ENCODE measurements at regions not wholly inside any gene's neighbourhood (a gene's known extent, or its start where the extent isn't known, plus 50 kb on each side); places are given as distances from the start of the nearest gene placed in this dataset.
"Not testable (repeated sequence)": the region's sequence is repeated elsewhere in the genome, so short reads cannot be mapped to it uniquely, and the experiment has no call there.

GRCh38 chr4:183044924-183045640 lies 54.0 kb upstream of the WWC2 start:
- not testable (repeated sequence) for DNase-seq (ENCODE audit: low read depth)

- no peak for DNase-seq (ENCODE audit: low read depth)
Measured at GRCh38 chr4:183038436-183038835, 60.6 kb upstream of the WWC2 start.

- no peak for DNase-seq (ENCODE audit: low read depth)
Measured at GRCh38 chr4:183035726-183036415, 63.2 kb upstream of the WWC2 start.

- DNase-seq (ENCODE audit: low read depth): no peak
Measured at GRCh38 chr4:183035256-183035655, 63.8 kb upstream of the WWC2 start.

GRCh38 chr4:183030823-183031222 lies 68.2 kb upstream of the WWC2 start:
- no peak for DNase-seq (ENCODE audit: low read depth)

- no peak for DNase-seq (ENCODE audit: low read depth)
Measured at GRCh38 chr4:183030309-183030708, 68.7 kb upstream of the WWC2 start.

- DNase-seq (ENCODE audit: low read depth): no peak
Measured at GRCh38 chr4:183029365-183029764, 69.7 kb upstream of the WWC2 start.

GRCh38 chr4:183026701-183027100 lies 72.4 kb upstream of the WWC2 start:
- DNase-seq (ENCODE audit: low read depth): no peak

- DNase-seq (ENCODE audit: low read depth): no peak
Measured at GRCh38 chr4:183022617-183023016, 76.4 kb upstream of the WWC2 start.

- DNase-seq (ENCODE audit: low read depth): no peak
Measured at GRCh38 chr4:183017962-183018361, 81.1 kb upstream of the WWC2 start.

- no peak for DNase-seq (ENCODE audit: low read depth)
Measured at GRCh38 chr4:183014361-183015084, 84.5 kb upstream of the WWC2 start.

GRCh38 chr4:183013730-183014002 lies 85.4 kb upstream of the WWC2 start:
- DNase-seq (ENCODE audit: low read depth): no peak

GRCh38 chr4:183012879-183013729 lies 86.0 kb upstream of the WWC2 start:
- no peak for DNase-seq (ENCODE audit: low read depth)

GRCh38 chr4:183011213-183011907 lies 87.7 kb upstream of the WWC2 start:
- DNase-seq (ENCODE audit: low read depth): no peak

- no peak for DNase-seq (ENCODE audit: low read depth)
Measured at GRCh38 chr4:183008492-183008891, 90.6 kb upstream of the WWC2 start.

- not testable (repeated sequence) for DNase-seq (ENCODE audit: low read depth)
Measured at GRCh38 chr4:183004370-183004769, 87.2 kb upstream of the DCTD start.

- no peak for DNase-seq (ENCODE audit: low read depth)
Measured at GRCh38 chr4:182994171-182994570, 77.0 kb upstream of the DCTD start.

- DNase-seq (ENCODE audit: low read depth): no peak
Measured at GRCh38 chr4:182978152-182978827, 61.1 kb upstream of the DCTD start.

- DNase-seq (ENCODE audit: low read depth): peak; percentile 66
Measured at GRCh38 chr4:182975806-182976205, 58.6 kb upstream of the DCTD start.

- no peak for DNase-seq (ENCODE audit: low read depth)
Measured at GRCh38 chr4:182973941-182974340, 56.8 kb upstream of the DCTD start.

- DNase-seq (ENCODE audit: low read depth): no peak
Measured at GRCh38 chr4:182973511-182973911, 56.3 kb upstream of the DCTD start.
